HepG2 (cell line): ENCODE measurements at regions not wholly inside any gene's neighbourhood (a gene's known extent, or its start where the extent isn't known, plus 50 kb on each side); places are given as distances from the start of the nearest gene placed in this dataset.

Experiments
- ARNT2 ChIP-seq: sonication (generic); formaldehyde crosslinking; IDR thresholded peaks from 2 replicates; pipeline ENCODE4 v1.8.0; 2022; ENCODE audit warnings: mild to moderate bottlenecking, low read depth, missing genetic modification reagents, moderate library complexity
- CC2D1A ChIP-seq: sonication (generic); formaldehyde crosslinking; IDR thresholded peaks from 2 replicates; pipeline ENCODE4 v1.8.1; 2023; ENCODE audit warnings: mild to moderate bottlenecking, missing genetic modification reagents
- ESRRA ChIP-seq: sonication (generic); formaldehyde crosslinking; IDR thresholded peaks from 2 replicates; pipeline ENCODE4 v1.5.1; 2020; ENCODE audit warnings: mild to moderate bottlenecking, low read depth, missing genetic modification reagents
- GATAD2A ChIP-seq: IDR thresholded peaks from 2 replicates; pipeline ENCODE4 v1.6.1; 2016
- PHF20 ChIP-seq: sonication (generic); formaldehyde crosslinking; IDR thresholded peaks from 2 replicates; pipeline ENCODE4 v1.5.0; 2020; ENCODE audit warnings: mild to moderate bottlenecking, missing genetic modification reagents
- RBM22 ChIP-seq: fragments of 200-400 bp; formaldehyde crosslinking; optimal IDR thresholded peaks from 2 replicates; pipeline ENCODE3; 2017; ENCODE audit warnings: mild to moderate bottlenecking, low read length, moderate library complexity
- SAFB2 ChIP-seq: sonication (generic); formaldehyde crosslinking; IDR thresholded peaks from 2 replicates; pipeline ENCODE4 v1.5.1; 2020; ENCODE audit warnings: missing genetic modification reagents, low read depth, mild to moderate bottlenecking, borderline replicate concordance
- ZEB1 ChIP-seq: IDR thresholded peaks from 2 replicates; pipeline ENCODE4 v1.6.1; 2012; ENCODE audit warnings: mild to moderate bottlenecking, low read depth, inconsistent platforms; ENCODE audit not compliant: insufficient replicate concordance
- ZNF34 ChIP-seq: sonication (generic); formaldehyde crosslinking; IDR thresholded peaks from 2 replicates; pipeline ENCODE4 v1.4.0; 2020; ENCODE audit warnings: mild to moderate bottlenecking, missing genetic modification reagents, borderline replicate concordance
- ZNF644 ChIP-seq: IDR thresholded peaks from 2 replicates; pipeline ENCODE4 v1.6.1; 2016; ENCODE audit warnings: low read depth
- ZNF768 ChIP-seq: sonication (generic); formaldehyde crosslinking; IDR thresholded peaks from 2 replicates; pipeline ENCODE4 v1.4.0; 2020; ENCODE audit warnings: missing genetic modification reagents
- ZNF788 ChIP-seq: sonication (generic); formaldehyde crosslinking; IDR thresholded peaks from 2 replicates; pipeline ENCODE4 v1.5.0; 2020; ENCODE audit warnings: mild to moderate bottlenecking, missing genetic modification reagents, borderline replicate concordance
- TF ChIP-seq, protein P1 (sequence below): sonication (generic); formaldehyde crosslinking; IDR thresholded peaks from 2 replicates; pipeline ENCODE4 v1.4.0; 2020; ENCODE audit warnings: missing genetic modification reagents, borderline replicate concordance
- TF ChIP-seq, protein P2 (sequence below), 2 experiments: sonication (generic) in 1 of 2; formaldehyde crosslinking in 1 of 2; IDR thresholded peaks; 2 replicates each; pipeline versions ENCODE4 v1.4.0 to v1.6.1; 2016 to 2020; ENCODE audit warnings: borderline replicate concordance in 1 of 2, low read depth in 1 of 2, mild to moderate bottlenecking in 1 of 2, missing genetic modification reagents in 1 of 2
- TF ChIP-seq, protein P3 (sequence below): fragments of 450-650 bp; IDR thresholded peaks from 2 replicates; pipeline ENCODE4 v1.6.1; 2017; ENCODE audit warnings: mild to moderate bottlenecking
- TF ChIP-seq, protein P4 (sequence below): sonication (generic); formaldehyde crosslinking; conservative IDR thresholded peaks from 2 replicates; pipeline ENCODE4 v1.4.0; 2020; ENCODE audit warnings: missing genetic modification reagents
- TF ChIP-seq, protein P5 (sequence below): sonication (generic); formaldehyde crosslinking; IDR thresholded peaks from 2 replicates; pipeline ENCODE4 v1.4.0; 2020; ENCODE audit warnings: missing genetic modification reagents, borderline replicate concordance

DNA sequence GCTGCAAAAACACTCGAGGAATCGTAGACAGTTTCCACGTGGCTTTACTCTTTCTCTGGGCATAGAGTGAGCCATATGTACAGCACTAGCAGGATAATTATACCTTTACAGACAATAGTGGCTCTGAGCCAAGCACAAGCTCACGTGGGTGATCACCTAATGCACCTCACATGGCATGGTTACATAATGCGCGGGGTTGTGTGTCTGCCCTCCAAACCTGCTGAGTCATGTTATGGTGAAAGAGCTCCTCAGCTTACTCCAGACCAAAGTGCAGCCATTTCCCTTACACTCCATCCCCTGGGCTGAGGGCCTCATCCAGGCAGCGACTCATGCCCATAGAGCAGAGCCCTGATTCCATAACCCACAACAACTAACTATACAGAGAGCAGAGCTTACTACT, 1458.4 kb upstream of the CADM2 start (continued):
- TF ChIP-seq, protein P1, sequence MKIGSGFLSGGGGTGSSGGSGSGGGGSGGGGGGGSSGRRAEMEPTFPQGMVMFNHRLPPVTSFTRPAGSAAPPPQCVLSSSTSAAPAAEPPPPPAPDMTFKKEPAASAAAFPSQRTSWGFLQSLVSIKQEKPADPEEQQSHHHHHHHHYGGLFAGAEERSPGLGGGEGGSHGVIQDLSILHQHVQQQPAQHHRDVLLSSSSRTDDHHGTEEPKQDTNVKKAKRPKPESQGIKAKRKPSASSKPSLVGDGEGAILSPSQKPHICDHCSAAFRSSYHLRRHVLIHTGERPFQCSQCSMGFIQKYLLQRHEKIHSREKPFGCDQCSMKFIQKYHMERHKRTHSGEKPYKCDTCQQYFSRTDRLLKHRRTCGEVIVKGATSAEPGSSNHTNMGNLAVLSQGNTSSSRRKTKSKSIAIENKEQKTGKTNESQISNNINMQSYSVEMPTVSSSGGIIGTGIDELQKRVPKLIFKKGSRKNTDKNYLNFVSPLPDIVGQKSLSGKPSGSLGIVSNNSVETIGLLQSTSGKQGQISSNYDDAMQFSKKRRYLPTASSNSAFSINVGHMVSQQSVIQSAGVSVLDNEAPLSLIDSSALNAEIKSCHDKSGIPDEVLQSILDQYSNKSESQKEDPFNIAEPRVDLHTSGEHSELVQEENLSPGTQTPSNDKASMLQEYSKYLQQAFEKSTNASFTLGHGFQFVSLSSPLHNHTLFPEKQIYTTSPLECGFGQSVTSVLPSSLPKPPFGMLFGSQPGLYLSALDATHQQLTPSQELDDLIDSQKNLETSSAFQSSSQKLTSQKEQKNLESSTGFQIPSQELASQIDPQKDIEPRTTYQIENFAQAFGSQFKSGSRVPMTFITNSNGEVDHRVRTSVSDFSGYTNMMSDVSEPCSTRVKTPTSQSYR: peak; percentile 42; the same call in 1 of the 2 replicates
- TF ChIP-seq PHF20 (CRISPR knock-in tag) (no peak), ARNT2 (CRISPR knock-in tag) (no peak), ESRRA (CRISPR knock-in tag) (0 out of 2 replicates have a peak, but pooled peaks have one; percentile 35), ZNF34 (CRISPR knock-in tag) (no peak), SAFB2 (CRISPR knock-in tag) (no peak), RBM22 (no peak), ZEB1 (no peak), ZNF788 (CRISPR knock-in tag) (peak; percentile 44; the same call in 1 of the 2 replicates), CC2D1A (CRISPR knock-in tag) (no peak), ZNF644 (peak; percentile 68; the same call in 1 of the 2 replicates), GATAD2A (CRISPR knock-in tag) (peak; percentile 78), ZNF768 (CRISPR knock-in tag) (no peak)
- TF ChIP-seq, protein P2, sequence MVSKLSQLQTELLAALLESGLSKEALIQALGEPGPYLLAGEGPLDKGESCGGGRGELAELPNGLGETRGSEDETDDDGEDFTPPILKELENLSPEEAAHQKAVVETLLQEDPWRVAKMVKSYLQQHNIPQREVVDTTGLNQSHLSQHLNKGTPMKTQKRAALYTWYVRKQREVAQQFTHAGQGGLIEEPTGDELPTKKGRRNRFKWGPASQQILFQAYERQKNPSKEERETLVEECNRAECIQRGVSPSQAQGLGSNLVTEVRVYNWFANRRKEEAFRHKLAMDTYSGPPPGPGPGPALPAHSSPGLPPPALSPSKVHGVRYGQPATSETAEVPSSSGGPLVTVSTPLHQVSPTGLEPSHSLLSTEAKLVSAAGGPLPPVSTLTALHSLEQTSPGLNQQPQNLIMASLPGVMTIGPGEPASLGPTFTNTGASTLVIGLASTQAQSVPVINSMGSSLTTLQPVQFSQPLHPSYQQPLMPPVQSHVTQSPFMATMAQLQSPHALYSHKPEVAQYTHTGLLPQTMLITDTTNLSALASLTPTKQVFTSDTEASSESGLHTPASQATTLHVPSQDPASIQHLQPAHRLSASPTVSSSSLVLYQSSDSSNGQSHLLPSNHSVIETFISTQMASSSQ (IDR thresholded peaks at IDR 0.05; ENCODE audit: low read depth): no peak
- TF ChIP-seq, protein P2 (CRISPR knock-in tag; IDR thresholded peaks at IDR 0.05; ENCODE audit: borderline replicate concordance): no peak
- TF ChIP-seq, protein P3, sequence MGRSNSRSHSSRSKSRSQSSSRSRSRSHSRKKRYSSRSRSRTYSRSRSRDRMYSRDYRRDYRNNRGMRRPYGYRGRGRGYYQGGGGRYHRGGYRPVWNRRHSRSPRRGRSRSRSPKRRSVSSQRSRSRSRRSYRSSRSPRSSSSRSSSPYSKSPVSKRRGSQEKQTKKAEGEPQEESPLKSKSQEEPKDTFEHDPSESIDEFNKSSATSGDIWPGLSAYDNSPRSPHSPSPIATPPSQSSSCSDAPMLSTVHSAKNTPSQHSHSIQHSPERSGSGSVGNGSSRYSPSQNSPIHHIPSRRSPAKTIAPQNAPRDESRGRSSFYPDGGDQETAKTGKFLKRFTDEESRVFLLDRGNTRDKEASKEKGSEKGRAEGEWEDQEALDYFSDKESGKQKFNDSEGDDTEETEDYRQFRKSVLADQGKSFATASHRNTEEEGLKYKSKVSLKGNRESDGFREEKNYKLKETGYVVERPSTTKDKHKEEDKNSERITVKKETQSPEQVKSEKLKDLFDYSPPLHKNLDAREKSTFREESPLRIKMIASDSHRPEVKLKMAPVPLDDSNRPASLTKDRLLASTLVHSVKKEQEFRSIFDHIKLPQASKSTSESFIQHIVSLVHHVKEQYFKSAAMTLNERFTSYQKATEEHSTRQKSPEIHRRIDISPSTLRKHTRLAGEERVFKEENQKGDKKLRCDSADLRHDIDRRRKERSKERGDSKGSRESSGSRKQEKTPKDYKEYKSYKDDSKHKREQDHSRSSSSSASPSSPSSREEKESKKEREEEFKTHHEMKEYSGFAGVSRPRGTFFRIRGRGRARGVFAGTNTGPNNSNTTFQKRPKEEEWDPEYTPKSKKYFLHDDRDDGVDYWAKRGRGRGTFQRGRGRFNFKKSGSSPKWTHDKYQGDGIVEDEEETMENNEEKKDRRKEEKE: no peak
- TF ChIP-seq, protein P4, sequence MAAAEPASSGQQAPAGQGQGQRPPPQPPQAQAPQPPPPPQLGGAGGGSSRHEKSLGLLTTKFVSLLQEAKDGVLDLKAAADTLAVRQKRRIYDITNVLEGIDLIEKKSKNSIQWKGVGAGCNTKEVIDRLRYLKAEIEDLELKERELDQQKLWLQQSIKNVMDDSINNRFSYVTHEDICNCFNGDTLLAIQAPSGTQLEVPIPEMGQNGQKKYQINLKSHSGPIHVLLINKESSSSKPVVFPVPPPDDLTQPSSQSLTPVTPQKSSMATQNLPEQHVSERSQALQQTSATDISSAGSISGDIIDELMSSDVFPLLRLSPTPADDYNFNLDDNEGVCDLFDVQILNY (CRISPR knock-in tag): no peak
- TF ChIP-seq, protein P5, sequence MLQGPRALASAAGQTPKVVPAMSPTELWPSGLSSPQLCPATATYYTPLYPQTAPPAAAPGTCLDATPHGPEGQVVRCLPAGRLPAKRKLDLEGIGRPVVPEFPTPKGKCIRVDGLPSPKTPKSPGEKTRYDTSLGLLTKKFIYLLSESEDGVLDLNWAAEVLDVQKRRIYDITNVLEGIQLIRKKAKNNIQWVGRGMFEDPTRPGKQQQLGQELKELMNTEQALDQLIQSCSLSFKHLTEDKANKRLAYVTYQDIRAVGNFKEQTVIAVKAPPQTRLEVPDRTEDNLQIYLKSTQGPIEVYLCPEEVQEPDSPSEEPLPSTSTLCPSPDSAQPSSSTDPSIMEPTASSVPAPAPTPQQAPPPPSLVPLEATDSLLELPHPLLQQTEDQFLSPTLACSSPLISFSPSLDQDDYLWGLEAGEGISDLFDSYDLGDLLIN (CRISPR knock-in tag): no peak
